ENCODE measurements at regions not wholly inside any gene's neighbourhood (a gene's known extent, or its start where the extent isn't known, plus 50 kb on each side); places are given as distances from the start of the nearest gene placed in this dataset.

GRCh38 chr16:49931266-49931665 lies 75.4 kb upstream of the ZNF423 start:
- TF ChIP-seq POLR2A (IDR thresholded peaks at IDR 0.05), result no peak
- TF ChIP-seq EP300 (IDR thresholded peaks at IDR 0.05), result no peak
